ENCODE measurements at regions not wholly inside any gene's neighbourhood (a gene's known extent, or its start where the extent isn't known, plus 50 kb on each side); places are given as distances from the start of the nearest gene placed in this dataset.
A peak's percentile ranks its signal among the peaks of the same experiment; 100 is the strongest.

GRCh38 chr5:124661317-124662141 lies 84.9 kb downstream of the ZNF608 start (continued):
- TF ChIP-seq PRDM4 (CRISPR knock-in tag; IDR thresholded peaks at IDR 0.05; ENCODE audit: borderline replicate concordance): no peak
- TF ChIP-seq ATF3 (CRISPR knock-in tag; IDR thresholded peaks at IDR 0.05): peak; percentile 45; the same call in 1 of the 2 replicates
- TF ChIP-seq RFXAP (CRISPR knock-in tag; IDR thresholded peaks at IDR 0.05; ENCODE audit: borderline replicate concordance): peak; percentile 59; the same call in 1 of the 2 replicates
- TF ChIP-seq SETDB1 (CRISPR knock-in tag; IDR thresholded peaks at IDR 0.05; ENCODE audit: borderline replicate concordance): no peak
- 0 out of 2 replicates have a peak, but pooled peaks have one; percentile 31 for TF ChIP-seq YEATS4 (CRISPR knock-in tag; IDR thresholded peaks at IDR 0.05; ENCODE audit: borderline replicate concordance)
- peak; percentile 99 for TF ChIP-seq ZNF503 (CRISPR knock-in tag; IDR thresholded peaks at IDR 0.05)
- TF ChIP-seq HOXA5 (CRISPR knock-in tag; IDR thresholded peaks at IDR 0.05): no peak
- no peak for TF ChIP-seq MTF2 (CRISPR knock-in tag; IDR thresholded peaks at IDR 0.05; ENCODE audit: borderline replicate concordance)
- peak; percentile 92; the same call in 1 of the 2 replicates for TF ChIP-seq MEIS2 (CRISPR knock-in tag; IDR thresholded peaks at IDR 0.05)
- TF ChIP-seq GATA4 (IDR thresholded peaks at IDR 0.05; ENCODE audit: borderline replicate concordance, low read depth): peak; percentile 89; the same call in 1 of the 2 replicates
- TF ChIP-seq AHR (CRISPR knock-in tag; IDR thresholded peaks at IDR 0.05): no peak
- no peak for TF ChIP-seq MXD3 (CRISPR knock-in tag; IDR thresholded peaks at IDR 0.05)
- TF ChIP-seq DPF2 (CRISPR knock-in tag; IDR thresholded peaks at IDR 0.05; ENCODE audit: borderline replicate concordance, low read depth): peak; percentile 92
- no peak; the same call in 1 of the 2 replicates for TF ChIP-seq GRHL1 (CRISPR knock-in tag; conservative IDR thresholded peaks at IDR 0.05)
- no peak for TF ChIP-seq ZNF17 (CRISPR knock-in tag; IDR thresholded peaks at IDR 0.05)
- no peak for TF ChIP-seq SRSF9 (IDR thresholded peaks at IDR 0.05; ENCODE audit: borderline replicate concordance, insufficient read depth, low read depth, low read length, poor library complexity, severe bottlenecking)
- TF ChIP-seq ATF7-NPFF (CRISPR knock-in tag; IDR thresholded peaks at IDR 0.05; ENCODE audit: low read depth): no peak
- peak; percentile 70 for TF ChIP-seq ZFP36 (IDR thresholded peaks at IDR 0.05; ENCODE audit: borderline replicate concordance, low read depth, low read length, partially characterized antibody)
- TF ChIP-seq ZNF430 (CRISPR knock-in tag; IDR thresholded peaks at IDR 0.05): peak; percentile 73; the same call in 1 of the 2 replicates
- peak; percentile 55; the same call in 1 of the 2 replicates for TF ChIP-seq ZSCAN25 (CRISPR knock-in tag; IDR thresholded peaks at IDR 0.05)
- TF ChIP-seq ELF4 (CRISPR knock-in tag; IDR thresholded peaks at IDR 0.05; ENCODE audit: borderline replicate concordance): no peak
- no peak for TF ChIP-seq ZSCAN22 (CRISPR knock-in tag; IDR thresholded peaks at IDR 0.05)
